ENCODE measurements at regions not wholly inside any gene's neighbourhood (a gene's known extent, or its start where the extent isn't known, plus 50 kb on each side); places are given as distances from the start of the nearest gene placed in this dataset.

GRCh38 chr6:54775576-54775975 is 71.0 kb upstream of the FAM83B start:
- Histone ChIP-seq H3K14ac (ENCODE audit: insufficient read depth, low read length) (no peak overlapping the region), H3K23me2 (ENCODE audit: insufficient read length, low read depth, low read length, poor library complexity, severe bottlenecking) (no peaks in the 10 kb centered on the region), H3K4ac (ENCODE audit: low read depth, low read length) (no peak overlapping the region), H2BK15ac (ENCODE audit: low read depth, low read length) (no peak overlapping the region), H4K8ac (replicated peaks; ENCODE audit: insufficient read length, low read depth, low read length) (no peak overlapping the region), H2AFZ (ENCODE audit: low read length) (no peak overlapping the region), H3K56ac (ENCODE audit: insufficient read length, low read depth, low read length) (no peak overlapping the region), H3T11ph (ENCODE audit: low read length) (no peak overlapping the region), H3K4me1 (ENCODE audit: insufficient read depth, low read length) (no peaks in the 10 kb centered on the region), H3K4me2 (ENCODE audit: insufficient read depth, insufficient read length, low read length) (no peak overlapping the region), H3K79me2 (ENCODE audit: insufficient read depth, low read length) (no peaks in the 10 kb centered on the region), H2AK5ac (ENCODE audit: insufficient read length, low read length) (no peak overlapping the region), H3K18ac (ENCODE audit: insufficient read length, low read depth, low read length) (no peak overlapping the region), H4K20me1 (ENCODE audit: control insufficient read depth, insufficient read depth, insufficient read length) (no peaks in the 10 kb centered on the region), H4K5ac (ENCODE audit: insufficient read length, low read depth, low read length) (no peak overlapping the region), H2BK12ac (ENCODE audit: insufficient read length, low read depth, low read length) (no peak overlapping the region), H3K27ac (ENCODE audit: insufficient read length, low read depth, low read length) (no peak overlapping the region), H2BK120ac (ENCODE audit: low read depth, low read length, poor library complexity, severe bottlenecking) (no peak overlapping the region), H3K27me3 (ENCODE audit: insufficient read depth, low read length) (no peaks in the 10 kb centered on the region), H3K9me3 (ENCODE audit: control insufficient read depth, low read depth, low read length) (no peaks in the 10 kb centered on the region), H4K91ac (ENCODE audit: insufficient read length, low read depth, low read length) (no peak overlapping the region), H2BK20ac (ENCODE audit: low read depth, low read length, poor library complexity, severe bottlenecking) (no peak overlapping the region), H3K9ac (ENCODE audit: extremely low read depth, insufficient read length, low read length) (no peak overlapping the region), H3K79me1 (ENCODE audit: insufficient read depth, low read depth, low read length, poor library complexity, severe bottlenecking) (no peaks in the 10 kb centered on the region), H3K23ac (ENCODE audit: insufficient read length, low read depth, low read length) (no peak overlapping the region), H2BK5ac (ENCODE audit: insufficient read length, low read length) (no peak overlapping the region)
- TF ChIP-seq, protein P1, sequence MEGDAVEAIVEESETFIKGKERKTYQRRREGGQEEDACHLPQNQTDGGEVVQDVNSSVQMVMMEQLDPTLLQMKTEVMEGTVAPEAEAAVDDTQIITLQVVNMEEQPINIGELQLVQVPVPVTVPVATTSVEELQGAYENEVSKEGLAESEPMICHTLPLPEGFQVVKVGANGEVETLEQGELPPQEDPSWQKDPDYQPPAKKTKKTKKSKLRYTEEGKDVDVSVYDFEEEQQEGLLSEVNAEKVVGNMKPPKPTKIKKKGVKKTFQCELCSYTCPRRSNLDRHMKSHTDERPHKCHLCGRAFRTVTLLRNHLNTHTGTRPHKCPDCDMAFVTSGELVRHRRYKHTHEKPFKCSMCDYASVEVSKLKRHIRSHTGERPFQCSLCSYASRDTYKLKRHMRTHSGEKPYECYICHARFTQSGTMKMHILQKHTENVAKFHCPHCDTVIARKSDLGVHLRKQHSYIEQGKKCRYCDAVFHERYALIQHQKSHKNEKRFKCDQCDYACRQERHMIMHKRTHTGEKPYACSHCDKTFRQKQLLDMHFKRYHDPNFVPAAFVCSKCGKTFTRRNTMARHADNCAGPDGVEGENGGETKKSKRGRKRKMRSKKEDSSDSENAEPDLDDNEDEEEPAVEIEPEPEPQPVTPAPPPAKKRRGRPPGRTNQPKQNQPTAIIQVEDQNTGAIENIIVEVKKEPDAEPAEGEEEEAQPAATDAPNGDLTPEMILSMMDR (conservative IDR thresholded peaks at IDR 0.05), result no peak
- Mint-ChIP-seq H3K27ac (no peak overlapping the region), H3K4me3 (no peak overlapping the region), H3K27me3 (ENCODE audit: low read depth) (no peaks in the 10 kb centered on the region), H3K36me3 (ENCODE audit: insufficient read depth in 1 of 3, low read depth in 3 of 3) (peaks cover 0 to 4% (median 0%) of the 10 kb centered on the region in 3 experiments; a peak in 3 of 7 replicates), H3K4me1 (peaks cover 6 to 9% of the 10 kb centered on the region in 2 experiments), H3K9me3 (no peaks in the 10 kb centered on the region)
- no CpG with 5 or more reads among the region's 1 CpG for WGBS (ENCODE audit: extremely low coverage, insufficient read length, low lambda C conversion rate)
- no peak for DNase-seq

All from H9 (cell line).